PC-9 (cell line): ENCODE measurements at regions not wholly inside any gene's neighbourhood (a gene's known extent, or its start where the extent isn't known, plus 50 kb on each side); places are given as distances from the start of the nearest gene placed in this dataset.

Source experiments
- EZH2 ChIP-seq: fragments of 200-600 bp; sonication (generic); IDR thresholded peaks from 2 replicates; pipeline ENCODE4 v1.8.0; 2017; ENCODE audit warnings: antibody characterized with exemption, low read depth
- TF ChIP-seq, protein P1 (sequence below): fragments of 200-600 bp; sonication (generic); conservative IDR thresholded peaks from 2 replicates; pipeline ENCODE4 v1.6.1; 2017; ENCODE audit warnings: mixed run types, antibody characterized with exemption, mild to moderate bottlenecking, moderate library complexity

DNA sequence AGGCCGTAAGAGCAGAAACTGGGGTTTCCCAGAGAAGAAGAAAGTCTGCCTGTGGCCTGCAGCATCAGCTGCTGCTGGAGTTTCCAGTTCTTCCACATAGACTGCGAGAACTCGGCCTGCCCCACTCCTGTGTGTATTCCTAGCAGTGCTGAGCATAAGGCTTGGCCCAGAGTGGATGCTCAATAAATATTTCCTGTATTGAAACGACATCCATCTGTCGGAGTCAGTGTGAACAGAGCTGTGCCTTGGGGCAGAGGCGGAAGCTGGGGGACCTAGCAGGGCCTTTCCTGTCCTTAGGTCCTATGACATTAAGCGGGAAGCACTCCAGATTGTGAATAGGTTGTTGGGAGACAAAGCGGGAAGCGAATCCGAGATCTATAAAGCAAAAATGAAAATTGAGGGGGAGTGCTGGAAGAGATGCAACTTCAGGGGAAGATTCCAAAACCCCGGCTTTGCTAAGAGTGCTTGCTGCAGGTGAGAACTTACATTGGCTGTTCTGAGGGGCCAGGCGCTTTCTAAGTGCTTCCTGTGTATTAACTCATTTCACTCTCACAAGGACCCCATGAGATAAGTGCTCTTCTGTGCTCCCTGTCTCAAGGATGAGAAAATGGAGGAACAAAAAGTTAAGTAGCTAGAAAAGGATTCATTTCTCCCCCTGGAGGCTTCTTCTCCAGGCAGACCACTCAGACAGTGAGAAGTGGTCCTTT is 76.1 kb upstream of the CXCL14 start:
- TF ChIP-seq, protein P1, sequence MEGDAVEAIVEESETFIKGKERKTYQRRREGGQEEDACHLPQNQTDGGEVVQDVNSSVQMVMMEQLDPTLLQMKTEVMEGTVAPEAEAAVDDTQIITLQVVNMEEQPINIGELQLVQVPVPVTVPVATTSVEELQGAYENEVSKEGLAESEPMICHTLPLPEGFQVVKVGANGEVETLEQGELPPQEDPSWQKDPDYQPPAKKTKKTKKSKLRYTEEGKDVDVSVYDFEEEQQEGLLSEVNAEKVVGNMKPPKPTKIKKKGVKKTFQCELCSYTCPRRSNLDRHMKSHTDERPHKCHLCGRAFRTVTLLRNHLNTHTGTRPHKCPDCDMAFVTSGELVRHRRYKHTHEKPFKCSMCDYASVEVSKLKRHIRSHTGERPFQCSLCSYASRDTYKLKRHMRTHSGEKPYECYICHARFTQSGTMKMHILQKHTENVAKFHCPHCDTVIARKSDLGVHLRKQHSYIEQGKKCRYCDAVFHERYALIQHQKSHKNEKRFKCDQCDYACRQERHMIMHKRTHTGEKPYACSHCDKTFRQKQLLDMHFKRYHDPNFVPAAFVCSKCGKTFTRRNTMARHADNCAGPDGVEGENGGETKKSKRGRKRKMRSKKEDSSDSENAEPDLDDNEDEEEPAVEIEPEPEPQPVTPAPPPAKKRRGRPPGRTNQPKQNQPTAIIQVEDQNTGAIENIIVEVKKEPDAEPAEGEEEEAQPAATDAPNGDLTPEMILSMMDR = no peak
- TF ChIP-seq EZH2 = no peak
